ENCODE measurements at regions not wholly inside any gene's neighbourhood (a gene's known extent, or its start where the extent isn't known, plus 50 kb on each side); places are given as distances from the start of the nearest gene placed in this dataset.

DNA sequence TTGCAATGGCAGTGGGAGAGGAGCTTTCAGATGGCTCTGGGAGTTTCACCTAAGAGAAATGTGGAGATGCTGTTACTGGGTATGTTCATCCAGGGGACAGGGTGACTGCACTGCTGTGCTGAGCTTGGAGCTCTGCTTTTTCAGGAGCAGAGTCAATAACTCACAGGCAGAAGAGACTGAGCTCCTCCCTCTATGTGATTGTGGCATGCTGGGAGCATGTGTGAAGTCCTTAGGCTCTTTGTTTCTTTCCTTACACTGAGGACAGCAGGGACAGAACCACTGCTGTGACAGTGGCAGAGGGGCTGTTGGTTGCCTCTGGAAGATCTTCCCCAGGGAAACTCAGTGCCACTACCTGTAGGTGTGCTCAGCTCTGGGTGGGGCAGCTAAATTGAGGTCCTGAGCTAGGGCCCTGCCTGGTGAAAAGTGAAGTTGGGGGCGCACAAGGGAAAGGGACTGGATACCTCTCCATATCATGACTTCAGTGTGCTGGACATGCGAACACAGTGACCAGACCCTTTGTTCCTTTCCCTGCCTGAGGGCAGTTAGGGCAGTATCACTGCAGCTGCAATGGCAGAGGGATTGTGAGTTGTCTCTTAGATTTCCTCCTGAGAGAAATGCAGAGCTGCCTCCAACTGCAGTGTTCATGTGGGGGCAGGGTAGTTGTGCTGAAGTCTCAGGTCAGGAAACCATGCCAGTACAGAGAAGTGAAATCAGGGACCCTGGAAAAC lies 156.7 kb downstream of the TENT5D start (continued):
- TF ChIP-seq, protein P1, sequence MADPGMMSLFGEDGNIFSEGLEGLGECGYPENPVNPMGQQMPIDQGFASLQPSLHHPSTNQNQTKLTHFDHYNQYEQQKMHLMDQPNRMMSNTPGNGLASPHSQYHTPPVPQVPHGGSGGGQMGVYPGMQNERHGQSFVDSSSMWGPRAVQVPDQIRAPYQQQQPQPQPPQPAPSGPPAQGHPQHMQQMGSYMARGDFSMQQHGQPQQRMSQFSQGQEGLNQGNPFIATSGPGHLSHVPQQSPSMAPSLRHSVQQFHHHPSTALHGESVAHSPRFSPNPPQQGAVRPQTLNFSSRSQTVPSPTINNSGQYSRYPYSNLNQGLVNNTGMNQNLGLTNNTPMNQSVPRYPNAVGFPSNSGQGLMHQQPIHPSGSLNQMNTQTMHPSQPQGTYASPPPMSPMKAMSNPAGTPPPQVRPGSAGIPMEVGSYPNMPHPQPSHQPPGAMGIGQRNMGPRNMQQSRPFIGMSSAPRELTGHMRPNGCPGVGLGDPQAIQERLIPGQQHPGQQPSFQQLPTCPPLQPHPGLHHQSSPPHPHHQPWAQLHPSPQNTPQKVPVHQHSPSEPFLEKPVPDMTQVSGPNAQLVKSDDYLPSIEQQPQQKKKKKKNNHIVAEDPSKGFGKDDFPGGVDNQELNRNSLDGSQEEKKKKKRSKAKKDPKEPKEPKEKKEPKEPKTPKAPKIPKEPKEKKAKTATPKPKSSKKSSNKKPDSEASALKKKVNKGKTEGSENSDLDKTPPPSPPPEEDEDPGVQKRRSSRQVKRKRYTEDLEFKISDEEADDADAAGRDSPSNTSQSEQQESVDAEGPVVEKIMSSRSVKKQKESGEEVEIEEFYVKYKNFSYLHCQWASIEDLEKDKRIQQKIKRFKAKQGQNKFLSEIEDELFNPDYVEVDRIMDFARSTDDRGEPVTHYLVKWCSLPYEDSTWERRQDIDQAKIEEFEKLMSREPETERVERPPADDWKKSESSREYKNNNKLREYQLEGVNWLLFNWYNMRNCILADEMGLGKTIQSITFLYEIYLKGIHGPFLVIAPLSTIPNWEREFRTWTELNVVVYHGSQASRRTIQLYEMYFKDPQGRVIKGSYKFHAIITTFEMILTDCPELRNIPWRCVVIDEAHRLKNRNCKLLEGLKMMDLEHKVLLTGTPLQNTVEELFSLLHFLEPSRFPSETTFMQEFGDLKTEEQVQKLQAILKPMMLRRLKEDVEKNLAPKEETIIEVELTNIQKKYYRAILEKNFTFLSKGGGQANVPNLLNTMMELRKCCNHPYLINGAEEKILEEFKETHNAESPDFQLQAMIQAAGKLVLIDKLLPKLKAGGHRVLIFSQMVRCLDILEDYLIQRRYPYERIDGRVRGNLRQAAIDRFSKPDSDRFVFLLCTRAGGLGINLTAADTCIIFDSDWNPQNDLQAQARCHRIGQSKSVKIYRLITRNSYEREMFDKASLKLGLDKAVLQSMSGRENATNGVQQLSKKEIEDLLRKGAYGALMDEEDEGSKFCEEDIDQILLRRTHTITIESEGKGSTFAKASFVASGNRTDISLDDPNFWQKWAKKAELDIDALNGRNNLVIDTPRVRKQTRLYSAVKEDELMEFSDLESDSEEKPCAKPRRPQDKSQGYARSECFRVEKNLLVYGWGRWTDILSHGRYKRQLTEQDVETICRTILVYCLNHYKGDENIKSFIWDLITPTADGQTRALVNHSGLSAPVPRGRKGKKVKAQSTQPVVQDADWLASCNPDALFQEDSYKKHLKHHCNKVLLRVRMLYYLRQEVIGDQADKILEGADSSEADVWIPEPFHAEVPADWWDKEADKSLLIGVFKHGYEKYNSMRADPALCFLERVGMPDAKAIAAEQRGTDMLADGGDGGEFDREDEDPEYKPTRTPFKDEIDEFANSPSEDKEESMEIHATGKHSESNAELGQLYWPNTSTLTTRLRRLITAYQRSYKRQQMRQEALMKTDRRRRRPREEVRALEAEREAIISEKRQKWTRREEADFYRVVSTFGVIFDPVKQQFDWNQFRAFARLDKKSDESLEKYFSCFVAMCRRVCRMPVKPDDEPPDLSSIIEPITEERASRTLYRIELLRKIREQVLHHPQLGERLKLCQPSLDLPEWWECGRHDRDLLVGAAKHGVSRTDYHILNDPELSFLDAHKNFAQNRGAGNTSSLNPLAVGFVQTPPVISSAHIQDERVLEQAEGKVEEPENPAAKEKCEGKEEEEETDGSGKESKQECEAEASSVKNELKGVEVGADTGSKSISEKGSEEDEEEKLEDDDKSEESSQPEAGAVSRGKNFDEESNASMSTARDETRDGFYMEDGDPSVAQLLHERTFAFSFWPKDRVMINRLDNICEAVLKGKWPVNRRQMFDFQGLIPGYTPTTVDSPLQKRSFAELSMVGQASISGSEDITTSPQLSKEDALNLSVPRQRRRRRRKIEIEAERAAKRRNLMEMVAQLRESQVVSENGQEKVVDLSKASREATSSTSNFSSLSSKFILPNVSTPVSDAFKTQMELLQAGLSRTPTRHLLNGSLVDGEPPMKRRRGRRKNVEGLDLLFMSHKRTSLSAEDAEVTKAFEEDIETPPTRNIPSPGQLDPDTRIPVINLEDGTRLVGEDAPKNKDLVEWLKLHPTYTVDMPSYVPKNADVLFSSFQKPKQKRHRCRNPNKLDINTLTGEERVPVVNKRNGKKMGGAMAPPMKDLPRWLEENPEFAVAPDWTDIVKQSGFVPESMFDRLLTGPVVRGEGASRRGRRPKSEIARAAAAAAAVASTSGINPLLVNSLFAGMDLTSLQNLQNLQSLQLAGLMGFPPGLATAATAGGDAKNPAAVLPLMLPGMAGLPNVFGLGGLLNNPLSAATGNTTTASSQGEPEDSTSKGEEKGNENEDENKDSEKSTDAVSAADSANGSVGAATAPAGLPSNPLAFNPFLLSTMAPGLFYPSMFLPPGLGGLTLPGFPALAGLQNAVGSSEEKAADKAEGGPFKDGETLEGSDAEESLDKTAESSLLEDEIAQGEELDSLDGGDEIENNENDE (IDR thresholded peaks at IDR 0.05; ENCODE audit: insufficient replicate concordance, low read length) = no peak
- TF ChIP-seq HDAC6 (IDR thresholded peaks at IDR 0.05; ENCODE audit: low read depth, low read length) (no peak), RFX5 (IDR thresholded peaks at IDR 0.05; ENCODE audit: borderline replicate concordance, low read depth, low read length) (no peak), EZH2 (IDR thresholded peaks at IDR 0.05; ENCODE audit: low read depth, low read length, severe bottlenecking) (no peak), TEAD4 (IDR thresholded peaks at IDR 0.05; ENCODE audit: low read depth, low read length) (no peak)
- TF ChIP-seq, protein P2, sequence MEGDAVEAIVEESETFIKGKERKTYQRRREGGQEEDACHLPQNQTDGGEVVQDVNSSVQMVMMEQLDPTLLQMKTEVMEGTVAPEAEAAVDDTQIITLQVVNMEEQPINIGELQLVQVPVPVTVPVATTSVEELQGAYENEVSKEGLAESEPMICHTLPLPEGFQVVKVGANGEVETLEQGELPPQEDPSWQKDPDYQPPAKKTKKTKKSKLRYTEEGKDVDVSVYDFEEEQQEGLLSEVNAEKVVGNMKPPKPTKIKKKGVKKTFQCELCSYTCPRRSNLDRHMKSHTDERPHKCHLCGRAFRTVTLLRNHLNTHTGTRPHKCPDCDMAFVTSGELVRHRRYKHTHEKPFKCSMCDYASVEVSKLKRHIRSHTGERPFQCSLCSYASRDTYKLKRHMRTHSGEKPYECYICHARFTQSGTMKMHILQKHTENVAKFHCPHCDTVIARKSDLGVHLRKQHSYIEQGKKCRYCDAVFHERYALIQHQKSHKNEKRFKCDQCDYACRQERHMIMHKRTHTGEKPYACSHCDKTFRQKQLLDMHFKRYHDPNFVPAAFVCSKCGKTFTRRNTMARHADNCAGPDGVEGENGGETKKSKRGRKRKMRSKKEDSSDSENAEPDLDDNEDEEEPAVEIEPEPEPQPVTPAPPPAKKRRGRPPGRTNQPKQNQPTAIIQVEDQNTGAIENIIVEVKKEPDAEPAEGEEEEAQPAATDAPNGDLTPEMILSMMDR (IDR thresholded peaks at IDR 0.05; ENCODE audit: control extremely low read depth in 1 of 3, insufficient read depth in 1 of 3, low read depth in 1 of 3, low read length in 3 of 3) = no peak

Measured in H1 (cell line).